Fibroblast of lung (primary cell): ENCODE measurements at regions not wholly inside any gene's neighbourhood (a gene's known extent, or its start where the extent isn't known, plus 50 kb on each side); places are given as distances from the start of the nearest gene placed in this dataset.

ENCODE experiments used
- DNase-seq, 2 donors: peaks; one replicate each; pipeline versions ENCODE4 v3.0.0 to v3.0.0-alpha.2; 2010; ENCODE audit warnings: low read depth in 2 of 2
- H2AFZ ChIP-seq: 2 replicates; pipeline ENCODE4 v1.5.1; 2012; ENCODE audit warnings: low read length, control low read depth, inconsistent platforms
- H3K27ac ChIP-seq: 2 replicates; pipeline ENCODE4 v1.5.1; 2011; ENCODE audit warnings: low read length, control low read depth; ENCODE audit not compliant: insufficient read depth
- H3K27me3 ChIP-seq: 2 replicates; pipeline ENCODE4 v1.5.1; 2011; ENCODE audit warnings: mild to moderate bottlenecking, low read length; ENCODE audit not compliant: control insufficient read depth, insufficient read depth
- H3K36me3 ChIP-seq: 2 replicates; pipeline ENCODE4 v1.5.1; 2011; ENCODE audit warnings: low read length; ENCODE audit not compliant: control insufficient read depth, insufficient read depth
- H3K4me1 ChIP-seq: 2 replicates; pipeline ENCODE4 v1.5.1; 2011; ENCODE audit warnings: low read length; ENCODE audit not compliant: control insufficient read depth, insufficient read depth; ENCODE audit errors: extremely low read depth
- H3K4me2 ChIP-seq: 2 replicates; pipeline ENCODE4 v1.5.1; 2011; ENCODE audit warnings: low read length, control low read depth; ENCODE audit not compliant: insufficient read depth; ENCODE audit errors: extremely low read depth
- H3K4me3 ChIP-seq, 4 experiments: fragments of 200-600 bp in 1 of 4; sonication (generic) in 1 of 4; replicated peaks in 1 of 4; 2 replicates each; pipeline ENCODE4 v1.5.1; 2011 to 2016; ENCODE audit warnings: low read length in 4 of 4, low read depth in 3 of 4, mild to moderate bottlenecking in 3 of 4, control low read depth in 2 of 4, inconsistent platforms in 1 of 4, mixed read lengths in 1 of 4; ENCODE audit not compliant: insufficient read depth in 1 of 4; ENCODE audit errors: control extremely low read depth in 1 of 4
- H3K79me2 ChIP-seq: 2 replicates; pipeline ENCODE4 v1.5.1; 2012; ENCODE audit warnings: mild to moderate bottlenecking, low read length, inconsistent platforms; ENCODE audit not compliant: control insufficient read depth, insufficient read depth
- H3K9ac ChIP-seq: 2 replicates; pipeline ENCODE4 v1.5.1; 2011; ENCODE audit warnings: mild to moderate bottlenecking, low read length, control low read depth; ENCODE audit not compliant: insufficient read depth
- H3K9me3 ChIP-seq: 2 replicates; pipeline ENCODE4 v1.5.1; 2012; ENCODE audit warnings: low read depth, low read length; ENCODE audit not compliant: control insufficient read depth, insufficient read depth
- H4K20me1 ChIP-seq: 2 replicates; pipeline ENCODE4 v1.5.1; 2011; ENCODE audit warnings: low read length; ENCODE audit not compliant: control insufficient read depth, insufficient read depth; ENCODE audit errors: extremely low read depth
- EZH2 ChIP-seq: IDR thresholded peaks from 2 replicates; pipeline ENCODE4 v1.5.1; 2012; ENCODE audit warnings: low read length, control low read depth, mild to moderate bottlenecking; ENCODE audit errors: missing control alignments
- TF ChIP-seq, protein P1 (sequence below), 2 donors: IDR thresholded peaks in 1 of 2; conservative IDR thresholded peaks in 1 of 2; 1 replicate in 1 of 2; 2 replicates in 1 of 2; pipeline ENCODE4 v1.5.1; 2011 to 2012; ENCODE audit warnings: low read length in 2 of 2, control low read depth in 1 of 2, inconsistent platforms in 1 of 2, low read depth in 1 of 2, mild to moderate bottlenecking in 1 of 2

DNA sequence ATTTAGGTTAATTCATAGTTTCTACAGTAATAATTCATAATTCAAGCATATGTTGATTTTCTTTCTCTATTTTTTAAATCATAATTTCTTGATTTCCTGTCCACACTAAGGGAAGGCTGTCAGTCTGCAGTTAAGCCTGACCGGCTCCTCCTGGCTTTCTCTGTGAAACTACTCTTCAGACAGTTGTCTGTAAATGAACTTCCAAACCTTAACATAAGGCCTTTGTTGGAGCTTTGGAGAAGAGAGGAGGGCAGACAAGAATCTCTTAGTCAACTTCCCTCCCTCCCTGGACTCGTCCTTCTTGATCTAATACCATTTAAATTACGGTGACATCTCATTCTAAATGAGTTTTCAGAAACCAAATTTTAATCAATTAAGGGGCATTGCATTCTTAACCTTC, 404.1 kb upstream of the ST6GAL2 start:
- H3K27ac ChIP-seq = no peak overlapping the region
- H3K79me2 ChIP-seq = no peaks in the 10 kb centered on the region
- no peaks in the 10 kb centered on the region for H3K4me1 ChIP-seq
- H3K9ac ChIP-seq = no peak overlapping the region
- H3K36me3 ChIP-seq = no peaks in the 10 kb centered on the region
- H3K27me3 ChIP-seq = no peaks in the 10 kb centered on the region
- H3K4me2 ChIP-seq = no peak overlapping the region
- no peaks in the 10 kb centered on the region for H4K20me1 ChIP-seq
- H3K4me3 ChIP-seq = no peak overlapping the region
- no peak for DNase-seq
- TF ChIP-seq, protein P1, sequence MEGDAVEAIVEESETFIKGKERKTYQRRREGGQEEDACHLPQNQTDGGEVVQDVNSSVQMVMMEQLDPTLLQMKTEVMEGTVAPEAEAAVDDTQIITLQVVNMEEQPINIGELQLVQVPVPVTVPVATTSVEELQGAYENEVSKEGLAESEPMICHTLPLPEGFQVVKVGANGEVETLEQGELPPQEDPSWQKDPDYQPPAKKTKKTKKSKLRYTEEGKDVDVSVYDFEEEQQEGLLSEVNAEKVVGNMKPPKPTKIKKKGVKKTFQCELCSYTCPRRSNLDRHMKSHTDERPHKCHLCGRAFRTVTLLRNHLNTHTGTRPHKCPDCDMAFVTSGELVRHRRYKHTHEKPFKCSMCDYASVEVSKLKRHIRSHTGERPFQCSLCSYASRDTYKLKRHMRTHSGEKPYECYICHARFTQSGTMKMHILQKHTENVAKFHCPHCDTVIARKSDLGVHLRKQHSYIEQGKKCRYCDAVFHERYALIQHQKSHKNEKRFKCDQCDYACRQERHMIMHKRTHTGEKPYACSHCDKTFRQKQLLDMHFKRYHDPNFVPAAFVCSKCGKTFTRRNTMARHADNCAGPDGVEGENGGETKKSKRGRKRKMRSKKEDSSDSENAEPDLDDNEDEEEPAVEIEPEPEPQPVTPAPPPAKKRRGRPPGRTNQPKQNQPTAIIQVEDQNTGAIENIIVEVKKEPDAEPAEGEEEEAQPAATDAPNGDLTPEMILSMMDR (conservative IDR thresholded peaks at IDR 0.05 in 1 of 2, IDR thresholded peaks at IDR 0.05 in 1 of 2; ENCODE audit: low read depth in 1 of 2, low read length in 2 of 2) = no peak
- TF ChIP-seq EZH2 = no peak
- H3K9me3 ChIP-seq = no peaks in the 10 kb centered on the region
- H2AFZ ChIP-seq = no peak overlapping the region

DNA sequence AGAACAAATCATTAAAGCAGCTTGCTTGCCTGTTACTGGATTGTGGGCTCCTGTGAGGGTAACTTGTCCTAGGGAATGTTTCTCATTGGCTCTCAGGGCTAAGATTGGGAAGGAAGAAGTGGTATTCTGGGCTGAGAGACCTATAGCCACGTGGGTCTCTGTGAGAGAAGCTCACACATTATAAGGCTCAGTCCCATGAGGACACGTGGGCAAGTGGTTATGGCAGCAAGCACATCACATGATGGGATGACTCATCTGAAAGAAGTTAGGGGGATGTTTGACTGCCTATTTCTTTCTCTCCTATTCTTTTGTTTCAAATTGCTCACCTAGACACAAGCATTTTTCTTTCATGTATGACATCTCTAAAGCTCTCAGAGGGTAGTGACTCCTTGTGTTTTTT, 418.0 kb upstream of the ST6GAL2 start:
- Histone ChIP-seq H3K27me3 (no peaks in the 10 kb centered on the region), H3K9me3 (no peaks in the 10 kb centered on the region), H4K20me1 (no peaks in the 10 kb centered on the region), H3K4me1 (no peaks in the 10 kb centered on the region), H3K4me2 (no peak overlapping the region), H2AFZ (no peak overlapping the region), H3K4me3 (no peak overlapping the region), H3K79me2 (no peaks in the 10 kb centered on the region), H3K36me3 (no peaks in the 10 kb centered on the region), H3K27ac (no peak overlapping the region), H3K9ac (no peak overlapping the region)
- TF ChIP-seq, protein P1 (conservative IDR thresholded peaks at IDR 0.05 in 1 of 2, IDR thresholded peaks at IDR 0.05 in 1 of 2; ENCODE audit: low read depth in 1 of 2, low read length in 2 of 2) = no peak
- no peak for TF ChIP-seq EZH2
- DNase-seq = peak in 1 of 2 donors; percentile 1

DNA sequence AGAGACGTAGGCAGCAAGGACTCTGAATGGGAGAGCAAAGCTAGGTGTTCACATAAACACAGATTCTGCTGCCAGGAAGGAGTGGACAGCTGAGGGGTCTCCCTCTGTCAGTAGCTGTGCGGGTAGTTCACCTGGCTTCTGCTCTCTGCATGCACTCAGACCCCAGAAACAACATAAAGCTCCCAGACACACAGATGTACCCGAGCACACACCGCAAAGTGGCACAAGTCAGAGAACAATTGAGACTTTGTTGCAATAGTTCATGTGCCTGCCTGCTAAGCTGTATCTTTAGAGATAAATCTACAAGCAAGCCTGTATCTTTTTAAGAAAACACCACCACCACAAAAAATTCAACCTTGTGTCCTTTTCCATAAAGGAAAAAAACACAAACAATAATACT, 420.0 kb upstream of the ST6GAL2 start:
- Histone ChIP-seq H3K9me3 (no peaks in the 10 kb centered on the region), H3K27ac (no peak overlapping the region), H3K9ac (no peak overlapping the region), H4K20me1 (no peaks in the 10 kb centered on the region), H2AFZ (no peak overlapping the region), H3K4me2 (no peak overlapping the region), H3K4me1 (no peaks in the 10 kb centered on the region), H3K79me2 (no peaks in the 10 kb centered on the region), H3K4me3 (no peak overlapping the region), H3K27me3 (no peaks in the 10 kb centered on the region), H3K36me3 (no peaks in the 10 kb centered on the region)
- DNase-seq = no peak
- TF ChIP-seq EZH2 = no peak
- TF ChIP-seq, protein P1 (conservative IDR thresholded peaks at IDR 0.05 in 1 of 2, IDR thresholded peaks at IDR 0.05 in 1 of 2; ENCODE audit: low read depth in 1 of 2, low read length in 2 of 2) = no peak
